Prostate gland (tissue), 2 donors: ENCODE measurements at regions not wholly inside any gene's neighbourhood (a gene's known extent, or its start where the extent isn't known, plus 50 kb on each side); places are given as distances from the start of the nearest gene placed in this dataset.

Experiments
- CTCF ChIP-seq, 4 experiments: fragments of 200-600 bp in 2 of 4; fragments of 450-650 bp in 2 of 4; sonication (generic) in 2 of 4; IDR thresholded peaks; 1 replicate in 3 of 4; 2 replicates in 1 of 4; pipeline ENCODE4 v1.5.1; 2016 to 2019; ENCODE audit warnings: antibody characterized with exemption in 4 of 4, mild to moderate bottlenecking in 2 of 4, moderate library complexity in 2 of 4
- POLR2A ChIP-seq: fragments of 450-650 bp; IDR thresholded peaks from one replicate; pipeline ENCODE4 v1.6.1; 2016; ENCODE audit warnings: antibody characterized with exemption, mild to moderate bottlenecking
- POLR2AphosphoS5 ChIP-seq: sonication (generic); formaldehyde crosslinking; IDR thresholded peaks from one replicate; pipeline ENCODE4 v1.6.1; 2017; ENCODE audit warnings: antibody characterized with exemption

- TF ChIP-seq CTCF (IDR thresholded peaks at IDR 0.05) = no peak
- no peak for TF ChIP-seq POLR2AphosphoS5
- TF ChIP-seq POLR2A = no peak
Measured at GRCh38 chr1:187236676-187237075, 407.9 kb downstream of the PLA2G4A start.
